H9 (cell line): ENCODE measurements at regions not wholly inside any gene's neighbourhood (a gene's known extent, or its start where the extent isn't known, plus 50 kb on each side); places are given as distances from the start of the nearest gene placed in this dataset.

Source experiments
- DNase-seq: peaks from one replicate; pipeline ENCODE4 v3.0.0-alpha.2; 2017
- H2AFZ ChIP-seq: one replicate; pipeline ENCODE4 v1.6.1; 2013; ENCODE audit warnings: mild to moderate bottlenecking, low read length, control low read depth, moderate library complexity
- H2AK5ac ChIP-seq: 2 replicates; pipeline ENCODE4 v1.6.1; 2013; ENCODE audit warnings: low read length, control low read depth, mixed read lengths; ENCODE audit not compliant: insufficient read length
- H2BK120ac ChIP-seq: one replicate; pipeline ENCODE4 v1.6.1; 2013; ENCODE audit warnings: low read depth, mild to moderate bottlenecking, low read length, control low read depth, inconsistent platforms; ENCODE audit not compliant: poor library complexity, severe bottlenecking
- H2BK12ac ChIP-seq: 2 replicates; pipeline ENCODE4 v1.6.1; 2013; ENCODE audit warnings: low read length, control low read depth, mixed read lengths, low read depth; ENCODE audit not compliant: insufficient read length
- H2BK15ac ChIP-seq: 2 replicates; pipeline ENCODE4 v1.6.1; 2013; ENCODE audit warnings: low read depth, low read length, control low read depth
- H2BK20ac ChIP-seq: one replicate; pipeline ENCODE4 v1.6.1; 2013; ENCODE audit warnings: low read depth, mild to moderate bottlenecking, low read length, control low read depth, inconsistent platforms; ENCODE audit not compliant: poor library complexity, severe bottlenecking
- H2BK5ac ChIP-seq: 2 replicates; pipeline ENCODE4 v1.6.1; 2013; ENCODE audit warnings: low read length, control low read depth, mixed read lengths; ENCODE audit not compliant: insufficient read length
- H3K14ac ChIP-seq: 2 replicates; pipeline ENCODE4 v1.6.1; 2013; ENCODE audit warnings: low read length, control low read depth; ENCODE audit not compliant: insufficient read depth
- H3K18ac ChIP-seq: 2 replicates; pipeline ENCODE4 v1.6.1; 2013; ENCODE audit warnings: low read depth, mild to moderate bottlenecking, mixed read lengths, low read length, control low read depth; ENCODE audit not compliant: insufficient read length
- H3K23ac ChIP-seq: 2 replicates; pipeline ENCODE4 v1.6.1; 2013; ENCODE audit warnings: low read length, control low read depth, mixed read lengths, low read depth; ENCODE audit not compliant: insufficient read length
- H3K23me2 ChIP-seq: 2 replicates; pipeline ENCODE4 v1.6.1; 2013; ENCODE audit warnings: low read depth, mild to moderate bottlenecking, mixed read lengths, low read length, control low read depth; ENCODE audit not compliant: insufficient read length, poor library complexity, severe bottlenecking
- H3K27ac ChIP-seq: 2 replicates; pipeline ENCODE4 v1.5.1; 2013; ENCODE audit warnings: low read length, control low read depth, mixed read lengths, low read depth; ENCODE audit not compliant: insufficient read length
- H3K27me3 ChIP-seq: 2 replicates; pipeline ENCODE4 v1.6.1; 2013; ENCODE audit warnings: low read length, control low read depth, inconsistent platforms; ENCODE audit not compliant: insufficient read depth
- H3K4ac ChIP-seq: 2 replicates; pipeline ENCODE4 v1.6.1; 2013; ENCODE audit warnings: low read depth, mild to moderate bottlenecking, control low read depth, inconsistent platforms, low read length, moderate library complexity
- H3K4me1 ChIP-seq: 2 replicates; pipeline ENCODE4 v1.6.1; 2013; ENCODE audit warnings: low read length, control low read depth, inconsistent platforms; ENCODE audit not compliant: insufficient read depth
- H3K4me2 ChIP-seq: 2 replicates; pipeline ENCODE4 v1.6.1; 2013; ENCODE audit warnings: low read length, control low read depth, mixed read lengths; ENCODE audit not compliant: insufficient read length, insufficient read depth
- H3K56ac ChIP-seq: 2 replicates; pipeline ENCODE4 v1.6.1; 2013; ENCODE audit warnings: low read depth, mild to moderate bottlenecking, mixed read lengths, low read length, control low read depth; ENCODE audit not compliant: insufficient read length
- H3K79me1 ChIP-seq: 2 replicates; pipeline ENCODE4 v1.6.1; 2013; ENCODE audit warnings: low read depth, mild to moderate bottlenecking, moderate library complexity, low read length, control low read depth, inconsistent platforms; ENCODE audit not compliant: insufficient read depth, poor library complexity, severe bottlenecking
- H3K79me2 ChIP-seq: 2 replicates; pipeline ENCODE4 v1.6.1; 2013; ENCODE audit warnings: low read length, control low read depth, inconsistent platforms; ENCODE audit not compliant: insufficient read depth
- H3K9ac ChIP-seq: 2 replicates; pipeline ENCODE4 v1.6.1; 2013; ENCODE audit warnings: low read length, control low read depth, mixed read lengths; ENCODE audit not compliant: insufficient read length; ENCODE audit errors: extremely low read depth
- H3K9me3 ChIP-seq: one replicate; pipeline ENCODE4 v1.6.1; 2013; ENCODE audit warnings: low read depth, low read length, inconsistent platforms; ENCODE audit not compliant: control insufficient read depth
- H3T11ph ChIP-seq: one replicate; pipeline ENCODE4 v1.6.1; 2013; ENCODE audit warnings: mild to moderate bottlenecking, low read length, control low read depth, inconsistent platforms
- H4K20me1 ChIP-seq: one replicate; pipeline ENCODE4 v1.6.1; 2013; ENCODE audit not compliant: control insufficient read depth, insufficient read length, insufficient read depth
- H4K5ac ChIP-seq: 2 replicates; pipeline ENCODE4 v1.6.1; 2013; ENCODE audit warnings: low read depth, mild to moderate bottlenecking, mixed read lengths, low read length, control low read depth; ENCODE audit not compliant: insufficient read length
- H4K8ac ChIP-seq: replicated peaks from 2 replicates; pipeline ENCODE4 v1.6.1; 2013; ENCODE audit warnings: low read length, control low read depth, mixed read lengths, low read depth; ENCODE audit not compliant: insufficient read length
- H4K91ac ChIP-seq: 2 replicates; pipeline ENCODE4 v1.6.1; 2013; ENCODE audit warnings: low read depth, mild to moderate bottlenecking, moderate library complexity, mixed read lengths, low read length, control low read depth; ENCODE audit not compliant: insufficient read length
- H3K27ac Mint-ChIP-seq, 3 experiments: 2 replicates in 2 of 3; 3 replicates in 1 of 3; pipeline ENCODE4 v1.8.0; 2020 to 2021; ENCODE audit warnings: mixed read lengths in 3 of 3, mild to moderate bottlenecking in 1 of 3, moderate library complexity in 1 of 3
- H3K27me3 Mint-ChIP-seq: 2 replicates; pipeline ENCODE4 v1.8.0; 2021; ENCODE audit warnings: low read depth, mild to moderate bottlenecking, moderate library complexity, mixed read lengths
- H3K36me3 Mint-ChIP-seq, 3 experiments: 2 replicates in 2 of 3; 3 replicates in 1 of 3; pipeline ENCODE4 v1.8.0; 2020 to 2021; ENCODE audit warnings: low read depth in 3 of 3, mixed read lengths in 3 of 3; ENCODE audit not compliant: insufficient read depth in 1 of 3
- H3K4me1 Mint-ChIP-seq, 2 experiments: 2 replicates each; pipeline ENCODE4 v1.8.0; 2020; ENCODE audit warnings: mixed read lengths in 2 of 2
- H3K4me3 Mint-ChIP-seq, 2 experiments: 2 replicates in 1 of 2; 3 replicates in 1 of 2; pipeline ENCODE4 v1.8.0; 2020 to 2021; ENCODE audit warnings: mild to moderate bottlenecking in 2 of 2, mixed read lengths in 2 of 2, moderate library complexity in 1 of 2
- H3K9me3 Mint-ChIP-seq, 2 experiments: 2 replicates in 1 of 2; 3 replicates in 1 of 2; pipeline ENCODE4 v1.8.0; 2020; ENCODE audit warnings: mild to moderate bottlenecking in 2 of 2, mixed read lengths in 2 of 2, moderate library complexity in 1 of 2
- CTCF ChIP-seq: fragments of 200-600 bp; sonication (generic); conservative IDR thresholded peaks from 3 replicates; pipeline ENCODE4 v1.8.0; 2021; ENCODE audit warnings: antibody characterized with exemption, mild to moderate bottlenecking

- H3K27ac Mint-ChIP-seq, result no peak overlapping the region
- H2AFZ ChIP-seq, result no peak overlapping the region
- H3K9ac ChIP-seq, result no peak overlapping the region
- no peak overlapping the region for H3K23ac ChIP-seq
- no peak overlapping the region for H4K5ac ChIP-seq
- no peaks in the 10 kb centered on the region for H3K23me2 ChIP-seq
- no peak overlapping the region for H2BK5ac ChIP-seq
- H3K4me1 Mint-ChIP-seq, result peaks cover 4% of the 10 kb centered on the region in 2 experiments
- no peak overlapping the region for H3K14ac ChIP-seq
- no peaks in the 10 kb centered on the region for H3K27me3 Mint-ChIP-seq
- no peak overlapping the region for H3K56ac ChIP-seq
- no peak overlapping the region for H3K4ac ChIP-seq
- H3T11ph ChIP-seq, result no peak overlapping the region
- no peaks in the 10 kb centered on the region for H3K27me3 ChIP-seq
- H2BK15ac ChIP-seq, result no peak overlapping the region
- no peak overlapping the region for H3K4me2 ChIP-seq
- no peaks in the 10 kb centered on the region for H3K4me1 ChIP-seq
- H3K79me1 ChIP-seq, result no peaks in the 10 kb centered on the region
- no peak for TF ChIP-seq CTCF
- H3K9me3 ChIP-seq, result no peaks in the 10 kb centered on the region
- H4K91ac ChIP-seq, result no peak overlapping the region
- no peaks in the 10 kb centered on the region for H4K20me1 ChIP-seq
- no peak overlapping the region for H2BK120ac ChIP-seq
- no peaks in the 10 kb centered on the region for H3K9me3 Mint-ChIP-seq
- no peak overlapping the region for H2AK5ac ChIP-seq
- no peaks in the 10 kb centered on the region for H3K36me3 Mint-ChIP-seq
- DNase-seq, result no peak
- no peaks in the 10 kb centered on the region for H3K79me2 ChIP-seq
- H4K8ac ChIP-seq, result no peak overlapping the region
- no peak overlapping the region for H2BK20ac ChIP-seq
- H2BK12ac ChIP-seq, result no peak overlapping the region
- no peak overlapping the region for H3K4me3 Mint-ChIP-seq
- no peak overlapping the region for H3K27ac ChIP-seq
- H3K18ac ChIP-seq, result no peak overlapping the region
These were observed 185.5 kb downstream of the ZC3H11B start for GRCh38 chr1:219427403-219427802.
